OCI-M2 (cell line): ENCODE measurements at regions not wholly inside any gene's neighbourhood (a gene's known extent, or its start where the extent isn't known, plus 50 kb on each side); places are given as distances from the start of the nearest gene placed in this dataset.

Source experiments
- DNase-seq: peaks from one replicate; lab custom pipeline; 2025; ENCODE audit not compliant: unreplicated experiment; lab: John Stamatoyannopoulos, UW

GRCh38 chr15:46386356-46386755 lies 751.5 kb downstream of the SQOR start:
- DNase-seq = no peak

GRCh38 chr15:46389739-46390138 lies 754.9 kb downstream of the SQOR start:
- DNase-seq = no peak

DNA sequence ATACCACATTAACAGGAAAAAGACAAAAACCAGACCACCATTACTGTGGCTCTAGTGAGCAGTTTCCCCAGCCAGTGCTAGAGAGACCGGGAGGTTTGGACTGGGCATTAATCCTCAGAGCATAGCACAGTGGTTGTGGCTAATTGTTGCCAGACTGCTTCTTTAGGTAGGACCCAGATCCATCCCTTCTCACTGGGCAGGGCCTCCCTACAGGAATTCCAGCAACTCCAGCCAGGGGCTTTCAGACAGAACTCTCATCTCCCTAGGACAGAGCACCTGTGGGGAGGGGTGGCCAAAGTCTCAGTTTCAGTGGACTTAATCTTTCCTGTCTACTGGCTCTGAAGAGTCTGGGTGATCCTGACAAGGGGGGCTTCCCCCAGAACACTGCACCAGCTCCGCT lies 759.6 kb downstream of the SQOR start:
- no peak for DNase-seq

DNA sequence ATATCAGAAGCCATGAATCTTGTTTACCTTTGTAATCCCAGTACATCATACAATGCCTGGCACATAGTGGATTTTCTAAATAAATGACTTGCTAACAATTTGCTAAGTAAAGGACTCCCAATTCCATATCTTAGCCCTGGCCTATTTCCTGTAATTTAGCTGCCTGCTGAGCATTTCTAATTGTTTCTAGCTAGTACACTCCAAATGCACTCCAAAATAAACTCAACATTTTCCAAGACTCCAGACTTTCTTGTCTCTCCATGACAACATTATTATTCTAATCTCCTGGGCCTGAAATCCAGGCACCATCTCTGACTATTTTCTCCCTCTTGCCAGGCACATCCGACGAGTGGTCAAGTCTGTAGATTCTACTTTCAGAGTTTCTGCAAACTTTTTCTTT lies 773.5 kb downstream of the SQOR start:
- no peak for DNase-seq

GRCh38 chr15:46409841-46410301 lies 775.0 kb downstream of the SQOR start:
- no peak for DNase-seq

- DNase-seq = no peak
Measured at GRCh38 chr15:46410705-46411104, 775.9 kb downstream of the SQOR start.

DNA sequence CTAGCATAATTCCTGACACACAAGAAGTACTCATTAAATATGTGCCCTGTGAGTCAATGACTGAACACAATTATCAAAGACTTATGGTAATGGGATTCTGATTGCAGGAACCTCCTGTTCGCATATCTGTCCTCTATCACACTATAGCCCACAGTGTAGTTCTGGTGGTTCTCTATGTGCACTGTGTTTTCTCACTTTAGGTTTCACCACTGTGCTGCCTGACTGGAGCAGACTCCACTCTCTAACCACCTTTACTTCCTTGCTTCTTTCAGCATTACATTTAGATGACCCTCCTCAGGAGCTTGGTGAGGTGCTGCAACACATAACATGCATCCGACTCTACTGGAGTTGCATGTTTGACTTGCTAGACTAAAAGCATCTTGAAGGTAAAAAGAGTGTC lies 777.1 kb downstream of the SQOR start:
- no peak for DNase-seq

DNA sequence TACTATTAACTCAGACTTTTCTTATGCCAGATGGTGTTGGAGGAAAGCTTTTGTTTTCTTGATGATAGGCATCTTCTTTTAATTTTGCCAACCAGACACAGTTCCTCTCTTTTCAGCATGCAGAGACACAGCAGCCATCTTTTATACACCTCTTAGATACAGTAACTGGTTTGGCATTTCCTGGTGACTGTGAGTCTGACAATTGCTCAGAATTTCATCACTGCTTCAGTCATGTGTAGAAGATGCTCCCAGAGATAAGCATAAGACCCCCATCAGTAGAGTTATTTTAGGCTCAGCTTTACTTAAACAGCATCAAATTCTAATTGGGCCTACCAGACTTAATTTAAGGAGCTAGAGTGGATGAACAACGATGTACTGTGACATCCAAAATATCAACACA lies 779.0 kb downstream of the SQOR start:
- DNase-seq = no peak

GRCh38 chr15:46416544-46416943 lies 781.7 kb downstream of the SQOR start:
- no peak for DNase-seq

GRCh38 chr15:46420990-46421389 lies 786.2 kb downstream of the SQOR start:
- no peak for DNase-seq

DNA sequence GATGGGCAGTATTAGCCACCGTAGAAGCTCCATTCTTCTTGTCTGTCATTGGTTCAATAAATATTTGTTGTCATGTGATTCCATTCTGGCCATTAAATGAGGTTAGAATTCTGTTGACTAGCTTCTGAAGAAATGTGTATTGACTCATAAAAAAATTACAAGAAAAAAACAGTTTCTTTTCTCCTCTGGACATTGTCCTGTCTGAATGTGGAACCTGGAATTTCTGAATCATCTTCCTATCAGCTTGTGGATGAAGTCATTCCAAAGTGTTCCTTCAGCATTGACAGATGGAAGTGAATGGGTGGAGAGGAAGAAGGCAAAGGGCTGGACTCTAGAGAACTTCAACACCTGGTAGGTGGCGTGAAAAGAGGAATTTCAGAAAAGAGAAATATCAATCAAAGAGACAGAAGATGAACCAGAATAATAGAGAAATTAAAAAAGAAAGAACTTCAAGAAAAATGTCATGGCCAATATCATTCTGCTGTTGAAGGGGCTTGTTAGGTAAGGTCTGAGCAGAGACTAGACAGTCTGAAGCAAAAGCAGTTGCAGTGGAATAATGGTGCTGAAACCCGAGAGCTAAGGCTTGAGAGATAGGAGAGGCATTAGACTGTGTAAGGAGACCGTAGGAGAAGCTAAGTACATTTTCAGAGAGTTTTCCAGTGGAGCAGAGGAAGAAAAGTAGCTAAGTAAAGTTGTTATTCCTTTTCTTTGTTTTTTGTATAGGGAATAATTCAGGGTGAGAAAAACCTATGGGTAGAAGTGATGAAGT lies 806.6 kb downstream of the SQOR start:
- no peak for DNase-seq

- no peak for DNase-seq
Measured at GRCh38 chr15:46442184-46442583, 807.4 kb downstream of the SQOR start.

DNA sequence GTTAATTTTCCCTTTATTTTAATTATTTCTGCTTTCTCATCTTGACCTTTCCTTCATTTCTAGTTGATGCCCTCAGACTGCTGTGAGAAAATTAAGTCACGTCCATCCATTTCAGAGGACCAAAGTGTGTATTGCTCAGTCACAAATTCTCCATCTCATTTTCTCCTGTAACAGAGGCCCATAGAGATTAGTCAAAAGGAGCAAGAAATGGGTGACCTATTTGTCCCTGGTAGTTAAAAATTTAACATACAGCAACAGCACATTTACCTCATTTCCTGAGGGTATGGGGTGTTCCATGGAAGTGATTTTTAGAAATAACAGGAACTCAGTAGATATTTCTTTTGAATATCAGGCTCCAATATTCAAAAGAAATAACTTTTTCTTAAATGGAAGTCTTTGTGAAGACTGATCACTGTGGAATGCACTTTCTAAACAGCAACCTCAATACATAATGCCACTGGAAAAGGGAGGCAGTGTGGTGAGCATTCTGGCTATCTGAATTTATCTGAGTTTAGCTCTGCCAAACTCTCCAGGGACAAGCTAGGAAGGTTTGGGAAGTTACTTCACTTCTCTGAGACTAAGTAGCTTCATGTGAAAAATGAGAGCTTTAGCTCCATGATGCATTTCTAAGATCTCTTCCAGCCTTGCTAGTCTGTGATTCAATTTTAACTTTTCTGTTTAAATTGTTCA lies 808.2 kb downstream of the SQOR start:
- DNase-seq = no peak

GRCh38 chr15:46450112-46450809 lies 815.4 kb downstream of the SQOR start:
- no peak for DNase-seq

GRCh38 chr15:46450810-46451182 lies 816.0 kb downstream of the SQOR start:
- DNase-seq = no peak

DNA sequence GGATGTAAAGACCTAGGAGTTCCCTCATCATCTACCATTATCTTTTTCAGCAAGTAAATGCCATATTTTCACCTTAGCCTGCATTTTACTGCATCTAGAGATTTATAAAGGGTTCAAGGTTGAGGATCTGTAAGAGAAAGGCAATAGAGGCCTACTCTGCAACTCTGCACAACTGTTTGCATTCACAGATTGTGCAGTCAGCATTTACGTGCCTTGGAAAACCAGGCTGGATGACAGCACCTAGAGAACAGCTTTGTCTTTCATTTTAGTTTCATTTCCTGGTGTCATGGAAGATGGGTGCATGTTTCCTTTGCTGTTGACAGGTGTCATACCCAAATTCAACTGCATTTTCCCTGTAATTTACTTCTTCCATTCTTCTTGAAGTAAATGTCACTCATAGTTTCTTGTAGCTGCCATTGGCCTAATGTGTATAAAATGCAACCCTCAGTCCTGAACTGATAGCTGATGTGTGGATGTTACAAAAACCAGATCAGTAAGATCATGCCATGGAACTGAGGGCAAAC lies 817.5 kb downstream of the SQOR start:
- DNase-seq = no peak

DNA sequence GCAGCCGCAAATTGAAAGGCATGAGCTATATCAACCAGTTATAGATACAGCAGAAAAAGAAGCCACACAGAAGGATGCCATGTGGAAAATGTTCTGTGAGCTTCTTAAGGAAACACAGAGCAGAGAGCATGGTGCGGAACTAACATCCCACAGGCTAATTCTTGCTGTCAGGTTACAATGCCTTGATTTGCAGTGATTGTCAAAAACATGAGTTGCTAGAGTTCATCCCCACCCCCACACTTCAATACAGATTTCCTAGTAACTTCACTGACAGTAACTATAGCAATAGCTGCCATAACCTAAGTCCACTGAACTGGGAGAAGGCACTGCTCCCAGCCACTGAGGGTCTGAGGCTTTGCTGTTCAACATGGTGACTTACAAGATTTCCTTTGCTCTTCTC lies 821.6 kb downstream of the SQOR start:
- no peak for DNase-seq

GRCh38 chr15:46460431-46461094 lies 825.7 kb downstream of the SQOR start:
- no peak for DNase-seq

GRCh38 chr15:46461416-46461815 lies 826.6 kb downstream of the SQOR start:
- DNase-seq = no peak

DNA sequence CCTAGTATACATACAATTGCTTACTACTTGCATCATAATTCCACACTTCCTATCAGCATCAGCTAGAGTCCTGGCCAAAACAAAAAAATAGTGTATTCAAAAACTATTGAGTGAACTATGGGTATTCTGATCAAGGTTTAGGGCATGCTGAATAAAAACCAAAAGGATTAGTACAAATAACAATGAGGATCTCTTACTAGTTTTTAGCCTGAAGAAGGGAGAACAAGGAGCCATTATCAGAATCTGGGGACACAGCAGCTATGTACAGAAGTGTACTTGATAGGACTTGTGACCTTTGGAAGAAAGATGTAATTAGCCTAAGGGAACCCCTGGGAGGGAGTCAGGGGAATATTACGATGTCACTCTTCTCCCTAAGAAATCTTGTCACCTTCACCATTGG lies 832.2 kb downstream of the SQOR start:
- no peak for DNase-seq

- no peak for DNase-seq
Measured at GRCh38 chr15:46471096-46471495, 836.3 kb downstream of the SQOR start.
